HUES6 (cell line): ENCODE measurements at regions not wholly inside any gene's neighbourhood (a gene's known extent, or its start where the extent isn't known, plus 50 kb on each side); places are given as distances from the start of the nearest gene placed in this dataset.

Experiments
- H3K27ac ChIP-seq: 2 replicates; pipeline ENCODE4 v1.7.0; 2013; ENCODE audit warnings: low read depth, mild to moderate bottlenecking, low read length, inconsistent platforms
- H3K27me3 ChIP-seq: 2 replicates; pipeline ENCODE4 v1.6.1; 2013; ENCODE audit warnings: low read length; ENCODE audit not compliant: control insufficient read depth, insufficient read depth
- H3K36me3 ChIP-seq: 2 replicates; pipeline ENCODE4 v1.6.1; 2013; ENCODE audit warnings: low read length; ENCODE audit not compliant: control insufficient read depth, insufficient read depth
- H3K4me1 ChIP-seq: 2 replicates; pipeline ENCODE4 v1.6.1; 2013; ENCODE audit warnings: low read length; ENCODE audit not compliant: control insufficient read depth, insufficient read depth
- H3K4me3 ChIP-seq: 2 replicates; pipeline ENCODE4 v1.5.1; 2013; ENCODE audit warnings: low read depth, low read length
- H3K9ac ChIP-seq: one replicate; pipeline ENCODE4 v1.6.1; 2013; ENCODE audit warnings: mild to moderate bottlenecking, low read length
- H3K9me3 ChIP-seq: 2 replicates; pipeline ENCODE4 v1.6.1; 2013; ENCODE audit warnings: low read depth, low read length; ENCODE audit not compliant: control insufficient read depth, insufficient read depth

GRCh38 chr2:33680644-33681363, 81.7 kb upstream of the FAM98A start:
- Histone ChIP-seq H3K36me3 (no peaks in the 10 kb centered on the region), H3K27ac (no peak overlapping the region), H3K9me3 (no peaks in the 10 kb centered on the region), H3K27me3 (no peaks in the 10 kb centered on the region), H3K9ac (no peak overlapping the region), H3K4me1 (peaks cover 7% of the 10 kb centered on the region), H3K4me3 (no peak overlapping the region)

DNA sequence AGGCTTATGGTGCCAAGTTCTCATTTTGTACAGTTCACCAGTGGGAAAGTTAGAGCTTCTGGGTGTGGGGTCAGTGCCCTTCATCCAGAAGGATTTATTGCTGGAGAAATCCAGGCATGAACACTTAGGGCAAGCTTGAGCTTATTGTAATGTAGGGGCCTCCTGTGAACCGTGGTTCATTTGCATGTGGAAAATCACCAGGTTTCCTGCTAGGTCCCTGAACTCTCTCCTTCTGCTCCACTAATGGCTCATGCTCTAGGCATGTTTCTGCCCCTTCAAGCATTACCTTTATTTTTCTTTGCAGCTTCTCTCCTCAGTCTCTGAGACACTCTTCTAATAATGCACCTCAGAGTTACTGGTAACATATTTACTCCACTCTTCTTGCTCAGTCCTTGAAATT, 79.3 kb upstream of the FAM98A start:
- Histone ChIP-seq H3K4me3 (no peak overlapping the region), H3K36me3 (no peaks in the 10 kb centered on the region), H3K27me3 (no peaks in the 10 kb centered on the region), H3K9me3 (no peaks in the 10 kb centered on the region), H3K27ac (no peak overlapping the region), H3K9ac (no peak overlapping the region), H3K4me1 (peaks cover 7% of the 10 kb centered on the region)

DNA sequence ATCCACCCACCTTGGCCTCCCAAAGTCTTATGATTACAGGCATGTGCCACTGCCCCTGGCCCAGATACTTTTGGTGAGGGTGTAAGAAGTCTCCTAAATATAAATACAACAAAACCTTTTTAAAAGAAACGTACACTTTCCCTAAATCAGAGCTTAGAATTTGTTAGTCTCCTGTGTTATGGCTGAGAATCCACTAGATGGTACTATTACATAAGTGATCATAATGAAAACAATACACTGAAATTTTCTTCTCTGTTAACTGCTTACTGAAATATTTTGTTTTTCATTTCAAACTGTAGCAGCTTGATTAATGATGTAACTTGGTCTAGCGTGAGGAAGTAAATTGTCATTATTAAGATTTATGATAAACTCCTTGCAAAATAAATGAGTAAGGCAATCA, 74.8 kb upstream of the FAM98A start:
- no peak overlapping the region for H3K4me3 ChIP-seq
- no peaks in the 10 kb centered on the region for H3K27me3 ChIP-seq
- H3K4me1 ChIP-seq, result no peaks in the 10 kb centered on the region; the same call in 1 of the 2 replicates
- no peak overlapping the region for H3K9ac ChIP-seq
- no peak overlapping the region for H3K27ac ChIP-seq
- no peaks in the 10 kb centered on the region for H3K9me3 ChIP-seq
- no peaks in the 10 kb centered on the region for H3K36me3 ChIP-seq

- Histone ChIP-seq H3K4me1 (no peaks in the 10 kb centered on the region; the same call in 1 of the 2 replicates), H3K9me3 (no peaks in the 10 kb centered on the region), H3K9ac (no peak overlapping the region), H3K27ac (no peak overlapping the region), H3K27me3 (no peaks in the 10 kb centered on the region), H3K36me3 (no peaks in the 10 kb centered on the region), H3K4me3 (no peak overlapping the region)
Measured at GRCh38 chr2:33672896-33673295, 73.8 kb upstream of the FAM98A start.

- Histone ChIP-seq H3K4me1 (no peaks in the 10 kb centered on the region), H3K27ac (no peak overlapping the region), H3K4me3 (no peak overlapping the region), H3K9me3 (no peaks in the 10 kb centered on the region), H3K9ac (no peak overlapping the region), H3K27me3 (no peaks in the 10 kb centered on the region), H3K36me3 (no peaks in the 10 kb centered on the region)
Measured at GRCh38 chr2:33672389-33672788, 73.3 kb upstream of the FAM98A start.

GRCh38 chr2:33671198-33671597, 72.1 kb upstream of the FAM98A start:
- H3K4me1 ChIP-seq, result no peaks in the 10 kb centered on the region
- H3K27ac ChIP-seq, result no peak overlapping the region
- peaks cover 6% of the 10 kb centered on the region; the same call in 1 of the 2 replicates for H3K36me3 ChIP-seq
- no peak overlapping the region for H3K9ac ChIP-seq
- H3K27me3 ChIP-seq, result no peaks in the 10 kb centered on the region
- H3K4me3 ChIP-seq, result no peak overlapping the region
- H3K9me3 ChIP-seq, result peaks cover 7% of the 10 kb centered on the region

GRCh38 chr2:33670392-33670937, 71.4 kb upstream of the FAM98A start:
- H3K4me1 ChIP-seq, result no peaks in the 10 kb centered on the region
- H3K9me3 ChIP-seq, result peaks cover 13% of the 10 kb centered on the region
- H3K27ac ChIP-seq, result no peak overlapping the region
- H3K27me3 ChIP-seq, result no peaks in the 10 kb centered on the region
- no peak overlapping the region for H3K4me3 ChIP-seq
- H3K9ac ChIP-seq, result no peak overlapping the region
- peaks cover 10% of the 10 kb centered on the region; the same call in 1 of the 2 replicates for H3K36me3 ChIP-seq

- peaks cover 30% of the 10 kb centered on the region for H3K9me3 ChIP-seq
- H3K27ac ChIP-seq, result no peak overlapping the region
- no peak overlapping the region for H3K9ac ChIP-seq
- no peaks in the 10 kb centered on the region for H3K27me3 ChIP-seq
- no peaks in the 10 kb centered on the region for H3K4me1 ChIP-seq
- peaks cover 15% of the 10 kb centered on the region; the same call in 1 of the 2 replicates for H3K36me3 ChIP-seq
- no peak overlapping the region for H3K4me3 ChIP-seq
Measured at GRCh38 chr2:33666879-33667278, 67.8 kb upstream of the FAM98A start.

- H3K4me1 ChIP-seq, result no peaks in the 10 kb centered on the region
- no peak overlapping the region for H3K4me3 ChIP-seq
- H3K9me3 ChIP-seq, result peaks cover 30% of the 10 kb centered on the region
- H3K9ac ChIP-seq, result no peak overlapping the region
- peaks cover 15% of the 10 kb centered on the region; the same call in 1 of the 2 replicates for H3K36me3 ChIP-seq
- no peaks in the 10 kb centered on the region for H3K27me3 ChIP-seq
- H3K27ac ChIP-seq, result no peak overlapping the region
Measured at GRCh38 chr2:33665039-33665438, 65.9 kb upstream of the FAM98A start.

- H3K36me3 ChIP-seq, result 0 out of 2 replicates have a peak, but pooled peaks cover 6% of the 10 kb centered on the region
- H3K9ac ChIP-seq, result no peak overlapping the region
- H3K27me3 ChIP-seq, result no peaks in the 10 kb centered on the region
- no peak overlapping the region for H3K4me3 ChIP-seq
- no peak overlapping the region for H3K27ac ChIP-seq
- no peaks in the 10 kb centered on the region for H3K4me1 ChIP-seq
- peaks cover 17% of the 10 kb centered on the region for H3K9me3 ChIP-seq
Measured at GRCh38 chr2:33660416-33661123, 61.5 kb upstream of the FAM98A start.
